NK-92 (cell line): ENCODE measurements at regions not wholly inside any gene's neighbourhood (a gene's known extent, or its start where the extent isn't known, plus 50 kb on each side); places are given as distances from the start of the nearest gene placed in this dataset.
"Not testable (repeated sequence)": the region's sequence is repeated elsewhere in the genome, so short reads cannot be mapped to it uniquely, and the experiment has no call there.

Source experiments
- DNase-seq: peaks from one replicate; lab custom pipeline; 2025; ENCODE audit not compliant: unreplicated experiment; lab: John Stamatoyannopoulos, UW

- no peak for DNase-seq
Measured at GRCh38 chr12:75656648-75657047, 145.2 kb upstream of the KRR1 start.

- DNase-seq = no peak
Measured at GRCh38 chr12:75656210-75656609, 144.8 kb upstream of the KRR1 start.

- DNase-seq = no peak
Measured at GRCh38 chr12:75655315-75655806, 144.0 kb upstream of the KRR1 start.

GRCh38 chr12:75651342-75651695 is 139.9 kb upstream of the KRR1 start:
- no peak for DNase-seq

DNA sequence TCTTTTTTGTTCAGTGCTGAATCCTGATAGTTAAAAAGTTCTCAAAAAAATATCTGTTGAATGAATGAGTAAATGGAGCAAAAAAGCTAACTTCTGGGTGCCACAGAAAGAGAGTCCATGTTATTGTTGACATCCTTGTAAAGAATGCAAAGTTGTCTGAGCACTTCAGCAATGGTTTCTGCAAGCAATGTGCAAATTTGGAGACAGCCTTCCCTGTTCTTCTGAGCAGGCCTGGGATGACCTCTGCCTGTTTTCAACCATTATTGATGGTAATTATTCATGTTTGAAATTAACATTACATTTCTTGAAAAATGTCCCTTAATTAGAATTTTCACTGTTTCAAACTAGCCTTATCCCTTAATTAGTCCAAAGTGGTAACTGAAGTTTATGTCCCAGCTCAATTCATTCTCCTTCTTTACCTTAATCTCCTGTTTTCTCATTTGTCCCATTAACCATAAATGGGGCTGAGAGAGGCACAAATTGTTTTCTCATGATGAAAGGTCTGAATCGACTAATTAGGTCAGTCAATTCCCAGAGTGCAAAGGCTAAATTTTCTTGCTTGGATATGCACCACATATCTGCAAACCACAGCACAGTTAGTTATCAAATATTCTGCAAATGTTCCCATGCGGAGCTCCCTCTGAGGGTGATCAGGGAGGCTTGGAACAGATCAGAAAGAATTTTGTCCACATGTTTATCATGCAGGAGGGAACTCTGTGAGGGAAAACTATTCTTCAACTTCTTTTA is 139.4 kb upstream of the KRR1 start:
- no peak for DNase-seq

GRCh38 chr12:75650100-75650499 is 138.7 kb upstream of the KRR1 start:
- DNase-seq = no peak

GRCh38 chr12:75648856-75649255 is 137.4 kb upstream of the KRR1 start:
- no peak for DNase-seq

- DNase-seq = no peak
Measured at GRCh38 chr12:75646329-75647210, 135.2 kb upstream of the KRR1 start.

DNA sequence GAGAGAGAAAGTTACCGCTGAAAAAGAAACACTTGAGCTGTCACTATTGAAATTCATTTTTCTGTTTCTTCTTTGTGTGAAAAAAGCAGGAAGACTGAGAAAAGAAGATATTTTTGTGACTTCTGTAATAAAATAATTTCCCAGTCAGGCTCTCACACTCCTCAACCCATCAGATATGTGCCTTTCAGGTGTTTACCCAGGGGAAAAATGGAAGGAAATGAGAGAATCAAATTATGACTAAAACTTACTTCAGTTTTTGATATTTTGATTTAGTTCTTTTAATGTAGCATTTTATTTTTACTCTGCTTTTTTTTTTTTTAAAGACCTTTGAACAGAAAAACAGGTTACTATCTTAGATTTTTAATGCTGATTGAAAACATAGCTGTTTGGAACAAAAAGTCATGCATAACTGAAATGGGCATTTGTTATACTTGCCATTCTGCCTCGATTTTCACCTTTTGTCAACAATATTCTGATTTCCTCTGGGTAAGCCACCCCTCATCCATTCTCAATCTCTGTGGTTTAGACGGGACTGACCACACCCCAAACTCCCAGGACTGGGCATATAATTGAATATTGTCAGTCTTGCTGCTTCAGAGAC is 133.2 kb upstream of the KRR1 start:
- no peak for DNase-seq

DNA sequence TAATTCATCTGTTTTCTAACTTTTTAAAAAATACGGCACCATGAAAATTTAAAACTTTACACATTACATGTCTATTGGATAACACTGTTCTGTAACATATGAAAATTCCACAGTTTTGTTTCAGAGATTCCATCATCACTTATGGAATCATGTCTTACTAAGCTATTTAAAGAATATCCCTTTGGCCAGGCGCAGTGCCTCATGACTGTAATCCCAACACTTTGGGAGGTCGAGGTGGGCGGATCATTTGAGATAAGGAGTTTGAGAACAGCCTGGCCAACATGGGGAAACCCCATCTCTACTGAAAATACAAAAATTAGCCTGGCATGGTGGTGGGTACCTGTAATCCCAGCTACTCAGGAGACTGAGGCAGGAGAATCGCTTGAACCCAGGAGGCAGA is 131.7 kb upstream of the KRR1 start:
- DNase-seq = not testable (repeated sequence)

- DNase-seq = no peak
Measured at GRCh38 chr12:75642226-75642625, 130.8 kb upstream of the KRR1 start.

DNA sequence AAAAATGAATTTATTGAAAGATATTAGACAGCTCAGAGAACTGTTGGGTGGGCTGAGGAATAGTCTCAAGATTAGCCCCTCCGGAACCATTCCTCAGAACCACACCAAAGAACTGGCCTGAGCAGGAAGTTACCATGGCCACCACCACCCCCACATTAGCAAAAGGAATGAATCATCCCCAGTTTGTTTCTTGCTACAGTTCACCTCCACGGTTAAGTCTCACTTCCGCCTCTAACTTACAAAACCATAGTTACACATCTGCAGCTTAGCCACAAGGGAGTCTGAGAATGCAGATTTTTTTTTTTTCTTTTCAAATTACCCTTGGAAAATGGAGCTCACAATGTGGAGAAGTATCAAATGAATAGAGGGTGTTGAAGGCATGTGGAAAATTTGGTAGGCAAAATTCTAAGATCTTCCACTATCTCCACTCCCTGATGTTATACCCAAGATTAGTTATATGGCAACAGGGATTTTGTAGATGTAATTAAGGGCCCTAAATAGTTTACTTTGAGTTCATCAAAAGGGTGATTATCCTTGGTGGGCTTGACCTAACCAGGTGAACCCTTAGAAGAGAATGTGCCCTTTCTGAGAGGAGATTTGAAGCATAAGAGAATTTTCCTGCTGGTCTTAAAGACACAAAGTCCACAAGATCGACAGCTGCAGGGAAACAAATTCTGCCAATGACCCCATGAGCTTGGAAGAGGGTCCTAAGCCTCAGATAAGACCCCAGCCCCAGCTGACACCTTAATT is 129.8 kb upstream of the KRR1 start:
- DNase-seq = no peak

DNA sequence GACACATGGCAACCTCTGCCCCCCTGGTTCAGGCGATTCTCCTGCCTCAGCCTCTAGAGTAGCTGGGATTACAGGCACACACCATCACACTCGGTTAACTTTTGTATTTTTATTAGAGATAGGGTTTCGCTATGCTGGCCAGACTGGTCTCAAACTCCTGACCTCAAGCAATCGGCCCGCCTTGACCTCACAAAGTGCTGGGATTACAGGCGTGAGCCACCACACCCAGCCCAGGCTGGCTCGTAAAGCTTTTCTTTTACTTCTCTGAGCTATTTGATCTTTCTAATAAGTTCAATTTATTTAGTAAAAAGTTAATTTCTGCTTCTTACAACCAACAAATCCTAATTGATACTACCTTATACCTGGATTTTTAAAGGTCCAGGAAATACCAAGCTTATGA is 127.4 kb upstream of the KRR1 start:
- no peak for DNase-seq

GRCh38 chr12:75636607-75637006 is 125.2 kb upstream of the KRR1 start:
- no peak for DNase-seq

DNA sequence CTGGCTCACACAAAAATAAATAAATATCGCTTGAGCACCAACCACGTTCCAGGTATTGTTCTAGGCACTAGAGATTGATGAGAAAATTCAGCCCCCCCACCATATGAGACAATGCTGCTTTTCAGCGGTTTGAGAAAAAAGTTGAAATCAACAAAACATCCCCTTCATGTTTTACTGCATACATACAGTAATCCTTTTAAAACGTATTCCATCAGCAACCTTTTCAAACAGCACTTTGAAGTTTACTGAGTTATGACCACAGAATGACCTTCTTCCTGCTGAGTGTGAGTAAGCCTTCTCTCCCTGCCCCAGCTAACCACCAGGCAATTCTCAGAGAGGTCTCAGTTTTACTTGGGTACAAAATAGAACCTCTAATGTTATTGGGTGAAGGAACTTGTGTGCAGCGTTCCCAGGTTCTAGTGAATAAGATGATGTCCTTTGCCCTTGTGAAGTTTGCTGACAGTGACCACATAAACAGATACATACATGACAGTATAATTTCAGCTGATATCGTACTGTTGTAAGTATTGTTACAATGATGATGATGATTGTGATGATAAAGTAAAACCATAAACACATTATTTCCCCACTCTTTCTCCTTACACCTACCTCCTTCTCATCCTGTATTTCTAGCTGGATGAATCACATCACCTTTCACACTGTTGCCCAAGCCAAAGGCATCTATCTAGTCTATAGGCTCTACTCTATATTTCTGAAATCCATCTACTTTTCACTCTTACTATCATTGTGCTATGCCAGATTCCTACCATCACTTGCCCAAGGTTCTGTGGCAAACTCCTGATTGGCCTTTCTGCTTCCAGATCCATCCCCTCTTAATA is 124.4 kb upstream of the KRR1 start:
- no peak for DNase-seq

DNA sequence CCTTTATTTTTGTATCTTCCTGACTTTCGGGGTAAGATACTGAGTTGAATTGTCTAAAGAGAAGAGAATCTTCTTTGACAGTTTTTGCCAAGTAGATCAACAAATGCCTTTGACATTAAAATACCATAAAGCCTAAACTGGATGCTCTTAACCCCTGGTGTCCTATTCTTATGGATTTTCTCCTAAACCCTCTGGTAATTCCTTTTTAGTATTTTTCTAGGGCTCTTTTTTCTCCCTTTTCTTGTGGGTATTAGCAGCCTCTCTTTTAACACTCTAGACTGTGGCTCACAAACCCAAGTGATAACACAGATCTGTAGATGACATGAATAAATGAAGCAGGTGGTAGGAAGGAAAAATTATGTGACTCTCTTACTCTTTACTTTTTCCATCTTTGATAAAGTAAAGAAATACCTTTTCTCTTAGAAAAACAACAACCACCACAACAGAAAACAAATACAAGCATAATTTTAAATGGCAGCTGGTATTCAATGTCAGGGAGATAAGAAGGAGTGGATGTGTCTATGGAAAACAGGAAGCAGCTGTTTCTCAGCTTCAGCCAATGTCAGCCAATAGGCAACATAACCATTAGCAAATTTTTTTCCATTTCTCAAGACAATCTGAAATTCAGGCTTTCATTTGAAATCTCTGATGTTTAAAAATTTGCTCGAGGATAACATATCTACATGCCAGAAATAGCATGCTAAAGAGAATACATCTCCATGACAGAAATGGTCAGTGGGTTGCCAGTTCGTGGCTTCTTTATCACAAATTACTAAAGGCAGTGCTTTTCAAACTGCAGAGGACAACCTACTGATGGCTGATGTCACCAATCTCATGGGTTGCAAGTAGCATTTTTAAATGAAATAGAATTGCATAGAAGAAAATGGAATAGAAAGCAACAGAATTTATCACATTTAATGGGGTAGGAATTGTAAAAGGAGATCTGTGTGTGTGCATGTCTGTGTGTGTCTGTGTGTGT is 123.1 kb upstream of the KRR1 start:
- no peak for DNase-seq

- DNase-seq = no peak
Measured at GRCh38 chr12:75633789-75634188, 122.4 kb upstream of the KRR1 start.

DNA sequence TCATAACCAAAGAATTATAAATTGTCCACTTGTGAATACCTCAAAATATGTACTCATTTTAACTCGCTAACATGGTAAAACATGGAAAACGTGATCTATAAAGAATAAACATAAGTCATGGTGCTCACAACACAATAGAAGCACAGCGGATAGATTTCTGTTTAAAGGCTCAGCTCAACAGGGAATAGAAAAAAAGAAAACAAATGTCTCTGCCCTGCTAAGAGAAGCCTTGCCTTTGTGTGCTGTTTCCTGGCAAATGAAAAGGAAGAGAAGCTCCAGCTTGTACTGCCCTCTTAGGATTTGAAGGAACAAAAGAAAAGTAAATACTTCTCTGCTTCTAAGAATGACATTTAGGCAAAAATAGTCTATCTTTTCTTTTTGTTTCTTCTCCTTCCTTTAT is 121.0 kb upstream of the KRR1 start:
- no peak for DNase-seq

DNA sequence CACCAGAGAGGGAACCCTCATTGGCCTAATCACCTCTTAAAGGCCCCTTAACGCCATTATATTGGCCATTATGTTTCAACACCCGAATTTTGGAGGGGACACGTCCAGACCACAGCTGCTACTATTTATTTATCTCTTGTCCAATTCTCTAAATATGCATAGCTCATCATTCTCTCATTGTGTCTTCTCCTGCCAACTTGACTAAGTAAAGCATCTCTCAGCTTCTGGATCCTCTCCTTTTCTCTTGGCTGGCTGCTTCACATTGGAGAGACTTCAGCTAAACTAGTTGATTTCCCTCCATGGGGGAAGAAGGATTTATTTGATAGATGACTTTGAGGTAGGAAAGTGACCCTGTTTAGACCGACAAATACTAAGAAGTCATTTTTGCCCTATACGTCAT is 120.4 kb upstream of the KRR1 start:
- DNase-seq = no peak
